Adrenal gland (tissue), 9 donors: ENCODE measurements at regions not wholly inside any gene's neighbourhood (a gene's known extent, or its start where the extent isn't known, plus 50 kb on each side); places are given as distances from the start of the nearest gene placed in this dataset.

Experiments
- DNase-seq, 7 donors: peaks; one replicate each; pipeline ENCODE4 v3.0.0-alpha.2; 2019 to 2020
- H3K27ac ChIP-seq, 5 donors: fragments of 200-600 bp; sonication (generic) in 4 of 5; 1 replicate in 3 of 5; 2 replicates in 2 of 5; pipeline versions ENCODE4 v1.5.1 to v1.8.0; 2016 to 2020; ENCODE audit warnings: mild to moderate bottlenecking in 1 of 5
- H3K27me3 ChIP-seq: fragments of 200-600 bp; 2 replicates; pipeline ENCODE4 v1.8.0; 2021
- H3K36me3 ChIP-seq, 2 donors: fragments of 200-600 bp; replicated peaks in 1 of 2; 1 replicate in 1 of 2; 2 replicates in 1 of 2; pipeline versions ENCODE4 v1.5.1 to v1.8.0; 2018 to 2022
- H3K4me1 ChIP-seq, 2 donors: fragments of 200-600 bp; replicated peaks in 1 of 2; 1 replicate in 1 of 2; 2 replicates in 1 of 2; pipeline versions ENCODE4 v1.5.1 to v1.8.0; 2018 to 2021
- H3K4me3 ChIP-seq, 4 donors: fragments of 200-600 bp; sonication (generic) in 3 of 4; one replicate each; pipeline ENCODE4 v1.5.1; 2016 to 2018
- H3K9me3 ChIP-seq, 3 donors: fragments of 200-600 bp; sonication (generic) in 1 of 3; replicated peaks in 1 of 3; 1 replicate in 2 of 3; 2 replicates in 1 of 3; pipeline versions ENCODE4 v1.5.1 to v1.8.0; 2016 to 2021
- POLR2A ChIP-seq, 2 donors: fragments of 450-650 bp; IDR thresholded peaks; one replicate each; pipeline ENCODE4 v1.6.1; 2017; ENCODE audit warnings: antibody characterized with exemption in 2 of 2, mild to moderate bottlenecking in 2 of 2, moderate library complexity in 1 of 2
- WGBS, 4 donors: extraction: QIAGEN DNeasy Blood & Tissue Kit in 2 of 4; methylation state at CpG; one replicate each; pipeline versions ENCODE4 v1.1.5 to v1.1.7; 2013 to 2017; 5-methylcytosine and 5-hydroxymethylcytosine counted together
- intact Hi-C, 2 donors: fragments of 100-400 bp; cut with DNase I; formaldehyde crosslinking; loops; one replicate each; pipeline versions ENCODE4 v1.14.1 to v1.15.0; 2022 to 2023
- TF ChIP-seq, protein P1 (sequence below), 6 experiments: fragments of 450-650 bp in 4 of 6; fragments of 200-600 bp in 2 of 6; sonication (generic) in 1 of 6; IDR thresholded peaks; 1 replicate in 5 of 6; 2 replicates in 1 of 6; pipeline versions ENCODE4 v1.5.1 to v1.8.0; 2016 to 2021; ENCODE audit warnings: antibody characterized with exemption in 6 of 6, mild to moderate bottlenecking in 2 of 6, moderate library complexity in 1 of 6
- donor health status: healthy with polysubstance abuse.
- donor health status: Bipolar disorder and iron deficiency.
- donor health status: DM: yes; HTN: yes; CAD: no.
- donor health status: DM: no; HTN: no; CAD: no.
- donor health status: DM: no; HTN: no; CAD: no.

DNA sequence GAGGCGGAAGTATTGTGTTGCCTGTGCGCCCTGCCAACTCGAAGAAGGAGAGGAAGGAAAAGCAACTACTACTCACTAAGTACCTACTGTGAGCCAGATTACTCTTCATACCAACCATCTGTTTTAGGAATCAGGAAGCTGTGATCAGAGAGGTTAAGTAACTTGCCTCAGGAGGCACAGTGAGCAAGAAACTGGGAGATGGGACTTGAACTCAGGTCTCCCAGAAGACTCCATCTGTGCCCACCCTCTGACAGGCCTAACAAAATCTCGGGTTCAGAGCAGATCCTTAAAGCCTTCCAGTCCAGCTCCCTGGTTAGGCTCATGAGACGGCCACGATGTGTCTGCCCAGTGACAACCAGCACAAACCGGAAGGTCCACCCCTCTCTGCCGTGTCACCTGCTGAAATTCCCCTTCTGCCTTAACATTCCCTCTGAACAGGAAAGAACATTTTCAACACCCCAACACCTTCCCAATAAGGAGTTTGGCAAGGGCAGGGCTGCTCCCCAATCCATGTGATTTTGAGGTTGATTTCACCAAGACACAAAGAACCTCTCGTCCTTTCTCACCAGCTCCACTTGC, 230.1 kb downstream of the TOMM20 start:
- Histone ChIP-seq H3K36me3 (no peaks in the 10 kb centered on the region), H3K4me1 (peaks cover 12 to 23% of the 10 kb centered on the region in 2 donors), H3K27me3 (no peaks in the 10 kb centered on the region), H3K9me3 (no peaks in the 10 kb centered on the region), H3K27ac (peak overlapping the region in 4 of 5 donors; percentile 59 to 89 (median 78)), H3K4me3 (no peak overlapping the region)
- no peak for TF ChIP-seq POLR2A (IDR thresholded peaks at IDR 0.05)
- TF ChIP-seq, protein P1, sequence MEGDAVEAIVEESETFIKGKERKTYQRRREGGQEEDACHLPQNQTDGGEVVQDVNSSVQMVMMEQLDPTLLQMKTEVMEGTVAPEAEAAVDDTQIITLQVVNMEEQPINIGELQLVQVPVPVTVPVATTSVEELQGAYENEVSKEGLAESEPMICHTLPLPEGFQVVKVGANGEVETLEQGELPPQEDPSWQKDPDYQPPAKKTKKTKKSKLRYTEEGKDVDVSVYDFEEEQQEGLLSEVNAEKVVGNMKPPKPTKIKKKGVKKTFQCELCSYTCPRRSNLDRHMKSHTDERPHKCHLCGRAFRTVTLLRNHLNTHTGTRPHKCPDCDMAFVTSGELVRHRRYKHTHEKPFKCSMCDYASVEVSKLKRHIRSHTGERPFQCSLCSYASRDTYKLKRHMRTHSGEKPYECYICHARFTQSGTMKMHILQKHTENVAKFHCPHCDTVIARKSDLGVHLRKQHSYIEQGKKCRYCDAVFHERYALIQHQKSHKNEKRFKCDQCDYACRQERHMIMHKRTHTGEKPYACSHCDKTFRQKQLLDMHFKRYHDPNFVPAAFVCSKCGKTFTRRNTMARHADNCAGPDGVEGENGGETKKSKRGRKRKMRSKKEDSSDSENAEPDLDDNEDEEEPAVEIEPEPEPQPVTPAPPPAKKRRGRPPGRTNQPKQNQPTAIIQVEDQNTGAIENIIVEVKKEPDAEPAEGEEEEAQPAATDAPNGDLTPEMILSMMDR (IDR thresholded peaks at IDR 0.05), result no peak
- 90 to 93% (median 92%) methylated on average over 8 to 9 of the region's 9 CpGs for WGBS, 4 donors
- no peak for DNase-seq
- intact Hi-C loops, result no loop called here

DNA sequence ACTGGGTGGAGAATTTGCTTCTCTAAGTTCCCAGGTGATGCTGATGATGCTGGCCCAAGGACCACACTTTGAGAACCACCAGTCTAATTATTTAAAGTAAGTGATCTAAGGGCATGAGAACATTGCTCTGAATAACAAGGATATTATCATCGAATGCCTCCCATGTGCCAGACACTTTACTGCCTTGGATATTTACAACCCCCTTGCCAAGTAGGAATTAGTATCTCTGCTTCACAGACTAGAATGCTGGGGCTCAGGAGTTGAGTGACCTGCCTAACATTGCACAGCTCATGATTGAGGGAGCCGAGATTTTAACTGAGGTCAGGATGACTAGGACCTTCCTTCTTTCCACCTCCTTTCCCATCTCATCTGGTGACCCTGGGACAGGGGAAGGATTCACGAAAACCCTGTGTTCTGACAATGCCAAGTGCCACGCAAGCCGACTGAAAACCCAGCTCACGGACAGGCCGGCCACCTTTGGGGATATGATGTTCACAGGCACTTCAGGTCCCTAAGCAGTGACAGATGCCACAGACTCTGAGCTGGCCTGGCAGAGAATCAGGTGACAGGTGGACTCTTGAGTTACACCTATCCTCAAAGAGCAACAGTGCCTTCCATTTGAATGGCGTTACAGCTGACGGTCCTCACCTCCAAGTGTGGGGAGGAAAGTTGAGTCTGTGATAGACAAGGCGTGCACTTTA, 230.7 kb downstream of the TOMM20 start:
- no peak for DNase-seq
- TF ChIP-seq POLR2A (IDR thresholded peaks at IDR 0.05), result no peak
- TF ChIP-seq, protein P1 (IDR thresholded peaks at IDR 0.05), result no peak

DNA sequence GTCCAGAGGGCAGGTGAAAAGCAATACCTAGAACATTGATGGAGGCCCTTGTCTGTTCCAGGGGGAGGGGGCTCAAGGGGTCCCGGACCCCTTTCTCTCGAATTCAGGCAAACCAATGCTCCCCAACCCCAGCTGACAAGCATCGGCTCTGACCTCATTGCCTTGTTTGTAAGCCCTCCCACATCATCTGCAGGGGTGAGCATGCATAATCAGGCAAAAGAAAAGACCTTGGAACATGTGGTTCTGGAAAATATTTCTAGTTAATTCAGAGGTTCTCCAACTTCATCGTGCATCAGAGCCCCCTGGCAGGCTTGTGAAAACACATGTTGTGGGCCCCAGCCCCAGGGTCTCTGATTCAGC, 231.3 kb downstream of the TOMM20 start:
- Histone ChIP-seq H3K4me1 (peaks cover 12 to 29% of the 10 kb centered on the region in 2 donors), H3K27ac (no peak overlapping the region), H3K9me3 (no peaks in the 10 kb centered on the region), H3K27me3 (no peaks in the 10 kb centered on the region), H3K4me3 (no peak overlapping the region), H3K36me3 (no peaks in the 10 kb centered on the region)
- DNase-seq, result no peak
- 51 to 70% (median 58%) methylated on average over 3 to 4 of the region's 4 CpGs for WGBS, 4 donors
- TF ChIP-seq POLR2A (IDR thresholded peaks at IDR 0.05), result no peak
- TF ChIP-seq, protein P1 (IDR thresholded peaks at IDR 0.05), result no peak
- intact Hi-C loops, result no loop called here

More for the DNA sequence above, 230.7 kb downstream of the TOMM20 start:
- Histone ChIP-seq H3K9me3 (no peaks in the 10 kb centered on the region), H3K27me3 (no peaks in the 10 kb centered on the region), H3K27ac (peak overlapping the region in 2 of 5 donors; percentile 82 to 89), H3K36me3 (no peaks in the 10 kb centered on the region), H3K4me1 (peaks cover 12 to 26% of the 10 kb centered on the region in 2 donors), H3K4me3 (no peak overlapping the region)
- intact Hi-C loops, result no loop called here
- 84 to 90% (median 88%) methylated on average over 10 of the region's 10 CpGs for WGBS, 4 donors

DNA sequence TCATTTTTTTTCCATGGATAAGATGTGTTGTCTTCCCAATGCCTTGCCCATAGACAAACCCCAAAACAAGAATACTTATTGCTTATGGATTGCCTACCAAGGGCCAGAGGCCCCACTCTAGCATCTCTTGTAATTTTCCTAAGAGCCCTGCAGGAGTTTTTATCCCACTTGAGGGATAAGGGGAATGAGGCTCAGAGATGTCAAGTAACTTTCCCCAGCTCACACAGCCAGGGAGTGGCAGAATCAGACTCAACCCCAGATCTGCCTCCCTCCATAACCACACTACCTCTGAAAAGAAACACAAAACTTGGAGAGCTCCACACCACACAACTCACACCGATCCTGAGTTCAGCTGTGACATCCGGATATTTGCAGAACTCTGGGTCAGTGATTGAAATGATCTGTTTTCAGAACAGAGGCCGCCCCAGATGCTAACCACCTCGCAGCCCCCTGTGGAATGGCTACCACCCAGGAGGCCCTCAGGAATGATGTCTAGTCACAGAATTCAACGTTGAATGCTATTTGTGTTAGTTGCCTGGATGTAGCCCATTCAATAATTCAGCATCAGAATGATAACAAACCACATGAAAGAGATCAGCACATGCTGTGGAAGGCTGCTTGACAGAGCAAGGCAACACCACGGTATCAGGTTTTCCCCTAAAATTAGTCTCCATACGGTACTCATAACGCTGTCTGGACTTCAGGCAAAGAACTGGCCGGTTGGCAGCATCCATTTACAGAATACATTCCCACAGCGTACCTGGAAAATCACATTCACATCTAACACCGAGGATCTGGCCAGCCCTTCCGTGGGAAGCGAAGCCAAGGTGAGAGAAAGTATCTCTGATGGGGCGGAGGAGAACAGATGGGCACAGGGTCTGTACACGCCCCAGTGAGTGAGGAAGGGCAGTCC, 231.9 kb downstream of the TOMM20 start:
- Histone ChIP-seq H3K4me3 (no peak overlapping the region), H3K27me3 (no peaks in the 10 kb centered on the region), H3K9me3 (no peaks in the 10 kb centered on the region), H3K27ac (no peak overlapping the region), H3K36me3 (no peaks in the 10 kb centered on the region), H3K4me1 (peaks cover 12 to 36% of the 10 kb centered on the region in 2 donors)
- DNase-seq, result no peak
- no peak for TF ChIP-seq POLR2A (IDR thresholded peaks at IDR 0.05)
- TF ChIP-seq, protein P1 (IDR thresholded peaks at IDR 0.05), result no peak
- 89 to 94% (median 91%) methylated on average over 15 of the region's 15 CpGs for WGBS, 4 donors
- intact Hi-C loops, result no loop called here
